Panc1 (cell line): ENCODE measurements at regions not wholly inside any gene's neighbourhood (a gene's known extent, or its start where the extent isn't known, plus 50 kb on each side); places are given as distances from the start of the nearest gene placed in this dataset.

Source experiments
- ATAC-seq: fragments of 200-7000 bp; cut with Tn5 transposase; 2 replicates; pipeline ENCODE4 v1.9.1; 2020; ENCODE audit warnings: mild to moderate bottlenecking, moderate library complexity
- BruUV-seq: library from RNA; stranded (reverse); fragments of 400-500 nt; replicated peaks from 2 replicates; lab custom pipeline; 2021; lab: Mats Ljungman, UMichigan
- CTCF ChIA-PET: fragments of 300-600 bp; sonication (Branson Sonifier 250); formaldehyde crosslinking; loops from one replicate; lab custom pipeline; 2022; ENCODE audit warnings: antibody characterized with exemption; lab: Charles Lee
- POLR2A ChIA-PET: fragments of 300-600 bp; sonication (Branson Sonifier 250); formaldehyde crosslinking; loops from one replicate; lab custom pipeline; 2022; ENCODE audit warnings: antibody characterized with exemption; lab: Charles Lee
- DNase-seq: peaks from one replicate; pipeline ENCODE4 v3.0.0-alpha.2; 2010; ENCODE audit warnings: low read depth, low spot score
- H3K27ac ChIP-seq: 2 replicates; pipeline ENCODE4 v1.5.1; 2011; ENCODE audit warnings: mild to moderate bottlenecking, low read length, inconsistent platforms
- H3K27me3 ChIP-seq: fragments of 200-500 bp; sonication (Bioruptor generic); 2 replicates; pipeline ENCODE4 v1.6.0; 2014; ENCODE audit warnings: low read length, inconsistent platforms; ENCODE audit not compliant: control insufficient read depth, insufficient read depth
- H3K36me3 ChIP-seq: fragments of 200-500 bp; sonication (Bioruptor generic); 2 replicates; pipeline ENCODE4 v1.5.1; 2014; ENCODE audit warnings: inconsistent platforms, mild to moderate bottlenecking, low read length, moderate library complexity; ENCODE audit not compliant: control insufficient read depth, insufficient read depth
- H3K4me1 ChIP-seq: 2 replicates; pipeline ENCODE4 v1.5.1; 2011; ENCODE audit warnings: inconsistent platforms, mild to moderate bottlenecking, low read length, moderate library complexity; ENCODE audit not compliant: control insufficient read depth, insufficient read depth
- H3K4me3 ChIP-seq, 2 experiments: 2 replicates each; pipeline ENCODE4 v1.5.1; 2011 to 2012; ENCODE audit warnings: low read depth in 2 of 2, low read length in 2 of 2, mild to moderate bottlenecking in 2 of 2, inconsistent platforms in 1 of 2, moderate library complexity in 1 of 2
- H3K9me3 ChIP-seq: fragments of 200-500 bp; sonication (Bioruptor generic); 2 replicates; pipeline ENCODE4 v1.5.1; 2014; ENCODE audit warnings: low read depth, mild to moderate bottlenecking, inconsistent platforms, low read length, moderate library complexity; ENCODE audit not compliant: control insufficient read depth, insufficient read depth
- CTCF ChIP-seq: fragments of 450-650 bp; IDR thresholded peaks from 2 replicates; pipeline ENCODE4 v1.5.1; 2017; ENCODE audit warnings: mild to moderate bottlenecking
- POLR2AphosphoS5 ChIP-seq: IDR thresholded peaks from 2 replicates; pipeline ENCODE4 v1.6.1; 2012; ENCODE audit warnings: mild to moderate bottlenecking, low read depth, low read length, moderate library complexity
- REST ChIP-seq, 2 experiments: IDR thresholded peaks; 2 replicates each; pipeline ENCODE4 v1.6.1; 2011 to 2012; ENCODE audit warnings: low read depth in 2 of 2, control low read depth in 1 of 2, low read length in 1 of 2, mild to moderate bottlenecking in 1 of 2, moderate library complexity in 1 of 2; ENCODE audit not compliant: insufficient read depth in 1 of 2
- SIN3A ChIP-seq: IDR thresholded peaks from 2 replicates; pipeline ENCODE4 v1.6.1; 2012; ENCODE audit warnings: low read depth, mild to moderate bottlenecking, low read length, moderate library complexity, borderline replicate concordance; ENCODE audit not compliant: insufficient read depth
- TCF7L2 ChIP-seq: IDR thresholded peaks from 2 replicates; pipeline ENCODE4 v1.6.1; 2011; ENCODE audit warnings: mild to moderate bottlenecking, low read depth, low read length, inconsistent platforms
- in situ Hi-C: cut with HindIII; loops from 2 replicates; pipeline ENCODE4 v1.10.0; 2016; ENCODE audit warnings: low sequenced_read_pairs, low pct_unique_long_range_greater_than_20kb
- intact Hi-C: fragments of 100-400 bp; cut with micrococcal nuclease; formaldehyde crosslinking; loops from one replicate; pipeline ENCODE4 v1.10.0; 2022; ENCODE audit not compliant: unreplicated experiment

GRCh38 chr2:234420408-234420807, 76.5 kb downstream of the ARL4C start:
- ATAC-seq (no peak), DNase-seq (no peak)
- peaks cover 21% of the 10 kb centered on the region for H3K4me1 ChIP-seq
- no peaks in the 10 kb centered on the region for H3K36me3 ChIP-seq
- intact Hi-C loops: loop anchor here (10.0 kb wide), 1 partner anchor 64 kb away; no protein-coding TSS in a partner anchor
- H3K27me3 ChIP-seq: no peaks in the 10 kb centered on the region
- CTCF ChIA-PET: no interaction called here
- H3K4me3 ChIP-seq: no peak overlapping the region
- BruUV-seq: no TSS peak
- in situ Hi-C loops: no loop called here
- H3K27ac ChIP-seq: peak overlapping the region; percentile 62
- POLR2A ChIA-PET: no interaction called here
- H3K9me3 ChIP-seq: 0 out of 2 replicates have a peak, but pooled peaks cover 3% of the 10 kb centered on the region
- TF ChIP-seq SIN3A (no peak), TCF7L2 (no peak), REST (IDR thresholded peaks at IDR 0.05; ENCODE audit: insufficient read depth in 1 of 2, low read depth in 2 of 2, low read length in 1 of 2) (no peak), CTCF (no peak), POLR2AphosphoS5 (no peak)

DNA sequence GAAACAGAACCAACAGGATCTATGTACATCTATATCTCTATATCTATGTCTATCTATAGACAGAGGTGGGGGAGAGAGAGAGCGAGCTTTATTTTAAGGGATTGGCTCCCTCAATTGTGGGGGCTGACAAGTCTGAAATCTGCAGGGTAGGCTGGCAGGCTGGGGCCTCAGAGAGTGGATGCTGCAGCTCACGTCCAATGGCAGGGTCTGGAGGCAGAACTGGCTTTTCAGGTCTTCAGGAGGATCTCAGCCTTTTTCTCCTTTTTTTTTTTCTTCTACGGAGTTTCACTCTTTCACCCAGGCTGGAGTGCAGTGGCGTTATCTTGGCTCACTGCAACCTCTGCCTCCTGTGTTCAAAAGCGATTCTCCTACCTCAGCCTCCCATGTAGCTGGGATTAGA, 77.2 kb downstream of the ARL4C start:
- no TSS peak for BruUV-seq
- CTCF ChIA-PET: no interaction called here

More for the DNA sequence above, 77.2 kb downstream of the ARL4C start:
- ATAC-seq: no peak
- in situ Hi-C loops (no loop called here), intact Hi-C loops (loop anchor here (10.0 kb wide), 1 partner anchor 65 kb away; no protein-coding TSS in a partner anchor)
- Histone ChIP-seq H3K9me3 (0 out of 2 replicates have a peak, but pooled peaks cover 3% of the 10 kb centered on the region), H3K4me3 (no peak overlapping the region), H3K4me1 (peaks cover 21% of the 10 kb centered on the region), H3K27me3 (no peaks in the 10 kb centered on the region), H3K36me3 (no peaks in the 10 kb centered on the region), H3K27ac (no peak overlapping the region; the same call in 1 of the 2 replicates)
- no peak for DNase-seq
- POLR2A ChIA-PET: no interaction called here
- TF ChIP-seq POLR2AphosphoS5: no peak
- no peak for TF ChIP-seq SIN3A
- TF ChIP-seq TCF7L2: no peak
- TF ChIP-seq CTCF: no peak
- no peak for TF ChIP-seq REST (IDR thresholded peaks at IDR 0.05; ENCODE audit: insufficient read depth in 1 of 2, low read depth in 2 of 2, low read length in 1 of 2)
